ENCODE measurements at regions not wholly inside any gene's neighbourhood (a gene's known extent, or its start where the extent isn't known, plus 50 kb on each side); places are given as distances from the start of the nearest gene placed in this dataset.

DNA sequence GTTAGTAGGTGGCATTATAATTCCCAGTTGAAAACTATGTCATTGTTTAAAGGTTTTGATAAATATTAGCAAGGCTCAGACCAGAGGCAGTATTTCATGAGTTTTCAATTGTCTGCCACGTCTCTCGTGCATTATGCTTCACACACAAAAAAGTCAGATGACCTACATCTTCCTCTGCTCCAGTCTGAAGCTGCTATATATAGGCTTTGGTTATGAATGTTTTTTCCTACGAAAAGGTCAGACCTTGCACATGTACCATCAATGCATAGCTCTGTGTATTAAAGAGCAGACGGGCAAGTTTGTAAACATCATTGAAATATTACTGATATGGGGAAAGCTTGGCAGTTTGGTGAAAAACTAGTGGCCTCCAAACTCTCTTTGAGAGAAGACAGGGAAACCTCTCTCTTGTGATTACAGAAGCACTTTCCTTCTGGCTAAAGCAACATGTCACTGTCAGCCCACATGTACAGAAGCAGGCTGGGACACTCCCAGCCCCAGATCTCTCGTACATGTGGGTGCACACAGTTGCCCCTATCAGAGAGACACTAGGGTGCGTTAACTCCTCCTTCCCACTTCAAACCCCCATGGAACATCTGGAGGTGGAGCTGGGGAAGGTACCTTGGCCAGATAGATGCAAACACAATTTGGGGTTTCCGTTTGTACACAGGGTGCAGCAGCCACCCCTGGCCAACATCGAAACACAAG, 184.0 kb upstream of the BCL6 start:
- H3K4me1 ChIP-seq (ENCODE audit: control insufficient read depth in 2 of 3, insufficient read depth in 2 of 3, low read depth in 1 of 3, low read length in 3 of 3), result no peaks in the 10 kb centered on the region
- no peak overlapping the region for H3K4me3 ChIP-seq (ENCODE audit: low read length in 3 of 3)
- FAIRE-seq (no peak), DNase-seq (no peak)
- H3K27ac ChIP-seq (ENCODE audit: low read depth in 2 of 2, low read length in 2 of 2), result no peak overlapping the region
- intact Hi-C loops (cut with DNase I), result no loop called here
- TF ChIP-seq, protein P1, sequence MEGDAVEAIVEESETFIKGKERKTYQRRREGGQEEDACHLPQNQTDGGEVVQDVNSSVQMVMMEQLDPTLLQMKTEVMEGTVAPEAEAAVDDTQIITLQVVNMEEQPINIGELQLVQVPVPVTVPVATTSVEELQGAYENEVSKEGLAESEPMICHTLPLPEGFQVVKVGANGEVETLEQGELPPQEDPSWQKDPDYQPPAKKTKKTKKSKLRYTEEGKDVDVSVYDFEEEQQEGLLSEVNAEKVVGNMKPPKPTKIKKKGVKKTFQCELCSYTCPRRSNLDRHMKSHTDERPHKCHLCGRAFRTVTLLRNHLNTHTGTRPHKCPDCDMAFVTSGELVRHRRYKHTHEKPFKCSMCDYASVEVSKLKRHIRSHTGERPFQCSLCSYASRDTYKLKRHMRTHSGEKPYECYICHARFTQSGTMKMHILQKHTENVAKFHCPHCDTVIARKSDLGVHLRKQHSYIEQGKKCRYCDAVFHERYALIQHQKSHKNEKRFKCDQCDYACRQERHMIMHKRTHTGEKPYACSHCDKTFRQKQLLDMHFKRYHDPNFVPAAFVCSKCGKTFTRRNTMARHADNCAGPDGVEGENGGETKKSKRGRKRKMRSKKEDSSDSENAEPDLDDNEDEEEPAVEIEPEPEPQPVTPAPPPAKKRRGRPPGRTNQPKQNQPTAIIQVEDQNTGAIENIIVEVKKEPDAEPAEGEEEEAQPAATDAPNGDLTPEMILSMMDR (IDR thresholded peaks at IDR 0.05; ENCODE audit: borderline replicate concordance, extremely low read depth, insufficient read depth), result no peak
- H3K9ac ChIP-seq (ENCODE audit: low read length in 3 of 3), result no peak overlapping the region
- H3K27me3 ChIP-seq (ENCODE audit: control insufficient read depth, insufficient read depth, low read length), result no peaks in the 10 kb centered on the region
- no peaks in the 10 kb centered on the region for H3K36me3 ChIP-seq (ENCODE audit: control insufficient read depth in 2 of 3, insufficient read depth in 3 of 3, low read length in 3 of 3)
- peaks cover 0 to 5% (median 0%) of the 10 kb centered on the region in 3 donors for H3K9me3 ChIP-seq (ENCODE audit: control insufficient read depth in 2 of 3, insufficient read depth in 1 of 3, low read length in 3 of 3)

DNA sequence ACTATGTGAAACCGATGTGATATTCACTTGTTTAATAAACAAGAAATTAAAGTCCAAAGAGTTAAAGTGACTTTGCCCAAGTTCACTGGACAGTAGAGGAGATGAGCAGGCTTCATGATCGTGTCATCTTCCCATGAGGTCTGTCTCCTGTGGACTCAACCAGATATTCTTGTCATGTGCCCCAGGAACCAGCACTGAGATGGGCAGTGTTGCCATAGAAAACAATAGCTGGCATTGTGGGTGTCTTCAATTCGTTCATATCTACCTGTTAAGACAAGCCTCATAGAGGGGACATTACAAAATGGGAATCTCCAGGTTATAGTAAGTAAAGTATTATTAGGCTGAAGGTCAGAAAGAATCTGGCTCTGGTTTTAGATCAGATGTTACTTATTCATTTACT, 184.8 kb upstream of the BCL6 start:
- intact Hi-C loops (cut with DNase I), result no loop called here
- H3K9me3 ChIP-seq (ENCODE audit: control insufficient read depth in 2 of 3, insufficient read depth in 1 of 3, low read length in 3 of 3), result peaks cover 0 to 5% (median 0%) of the 10 kb centered on the region in 3 donors
- H3K4me3 ChIP-seq (ENCODE audit: low read length in 3 of 3), result no peak overlapping the region
- H3K27me3 ChIP-seq (ENCODE audit: control insufficient read depth, insufficient read depth, low read length), result no peaks in the 10 kb centered on the region
- FAIRE-seq (no peak), DNase-seq (no peak)
- no peaks in the 10 kb centered on the region for H3K36me3 ChIP-seq (ENCODE audit: control insufficient read depth in 2 of 3, insufficient read depth in 3 of 3, low read length in 3 of 3)
- H3K9ac ChIP-seq (ENCODE audit: low read length in 3 of 3), result no peak overlapping the region
- no peak overlapping the region for H3K27ac ChIP-seq (ENCODE audit: low read depth in 2 of 2, low read length in 2 of 2)
- TF ChIP-seq, protein P1 (IDR thresholded peaks at IDR 0.05; ENCODE audit: borderline replicate concordance, extremely low read depth, insufficient read depth), result no peak
- H3K4me1 ChIP-seq (ENCODE audit: control insufficient read depth in 2 of 3, insufficient read depth in 2 of 3, low read depth in 1 of 3, low read length in 3 of 3), result no peaks in the 10 kb centered on the region

DNA sequence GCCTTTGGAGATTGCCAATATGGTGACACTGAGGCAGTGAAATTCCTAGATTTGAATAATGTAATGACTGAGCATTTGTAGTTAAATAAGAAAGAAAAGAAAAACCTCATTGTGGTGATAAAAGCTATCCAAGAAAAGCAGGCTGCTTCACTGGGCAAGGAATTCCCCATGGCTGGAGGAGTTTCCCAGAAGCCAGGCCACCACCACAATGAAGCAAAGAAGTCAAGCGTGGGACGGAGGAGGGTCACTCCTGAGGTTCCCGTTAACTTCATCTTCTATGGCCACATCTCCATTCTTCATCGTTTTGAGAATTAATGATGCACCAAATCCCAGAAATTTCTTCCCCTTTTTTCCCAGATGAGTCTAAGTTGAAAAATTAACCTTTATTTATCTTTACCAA, 185.8 kb upstream of the BCL6 start:
- no peaks in the 10 kb centered on the region for H3K4me1 ChIP-seq (ENCODE audit: control insufficient read depth in 2 of 3, insufficient read depth in 2 of 3, low read depth in 1 of 3, low read length in 3 of 3)
- peaks cover 0 to 5% (median 0%) of the 10 kb centered on the region in 3 donors for H3K9me3 ChIP-seq (ENCODE audit: control insufficient read depth in 2 of 3, insufficient read depth in 1 of 3, low read length in 3 of 3)
- no peak overlapping the region for H3K4me3 ChIP-seq (ENCODE audit: low read length in 3 of 3)
- no peaks in the 10 kb centered on the region for H3K36me3 ChIP-seq (ENCODE audit: control insufficient read depth in 2 of 3, insufficient read depth in 3 of 3, low read length in 3 of 3)
- TF ChIP-seq, protein P1 (IDR thresholded peaks at IDR 0.05; ENCODE audit: borderline replicate concordance, extremely low read depth, insufficient read depth), result no peak
- DNase-seq, result peak in 3 of 5 donors; percentile 51 to 77 (median 75)
- no peak overlapping the region for H3K27ac ChIP-seq (ENCODE audit: low read depth in 2 of 2, low read length in 2 of 2)
- no peaks in the 10 kb centered on the region for H3K27me3 ChIP-seq (ENCODE audit: control insufficient read depth, insufficient read depth, low read length)
- no peak for FAIRE-seq
- H3K9ac ChIP-seq (ENCODE audit: low read length in 3 of 3), result no peak overlapping the region
- intact Hi-C loops (cut with DNase I), result no loop called here

Data from kidney (tissue), 13 donors.